Forelimb muscle (tissue), 1 donor: ENCODE measurements at regions not wholly inside any gene's neighbourhood (a gene's known extent, or its start where the extent isn't known, plus 50 kb on each side); places are given as distances from the start of the nearest gene placed in this dataset.
"Not testable (repeated sequence)": the region's sequence is repeated elsewhere in the genome, so short reads cannot be mapped to it uniquely, and the experiment has no call there.

Experiments
- DNase-seq: peaks from one replicate; pipeline ENCODE4 v3.0.0-alpha.2; 2013; ENCODE audit warnings: low read depth

- not testable (repeated sequence) for DNase-seq
These were observed 63.8 kb upstream of the DDHD1 start for GRCh38 chr14:53216955-53217315.

- DNase-seq: not testable (repeated sequence)
These were observed 63.4 kb upstream of the DDHD1 start for GRCh38 chr14:53216478-53216877.

- no peak for DNase-seq
These were observed 62.0 kb upstream of the DDHD1 start for GRCh38 chr14:53215101-53215500.

GRCh38 chr14:53214384-53214783, 61.3 kb upstream of the DDHD1 start:
- DNase-seq: no peak

GRCh38 chr14:53213761-53214160, 60.6 kb upstream of the DDHD1 start:
- DNase-seq: no peak

GRCh38 chr14:53209370-53209769, 56.2 kb upstream of the DDHD1 start:
- no peak for DNase-seq
